Lower lobe of right lung (tissue), 2 donors: ENCODE measurements at regions not wholly inside any gene's neighbourhood (a gene's known extent, or its start where the extent isn't known, plus 50 kb on each side); places are given as distances from the start of the nearest gene placed in this dataset.

Source experiments
- ATAC-seq, 2 donors: fragments of 200-7000 bp; cut with Tn5 transposase; one replicate each; pipeline ENCODE4 v1.9.1; 2020 to 2022; ENCODE audit warnings: mild to moderate bottlenecking in 2 of 2, moderate library complexity in 2 of 2
- DNase-seq: peaks from one replicate; pipeline ENCODE4 v3.0.0-alpha.2; 2020
- H3K27ac ChIP-seq: fragments of 200-600 bp; one replicate; pipeline ENCODE4 v1.8.0; 2022
- H3K27me3 ChIP-seq: fragments of 200-600 bp; one replicate; pipeline ENCODE4 v1.8.0; 2022; ENCODE audit warnings: low read depth
- H3K36me3 ChIP-seq: fragments of 200-600 bp; one replicate; pipeline ENCODE4 v1.8.0; 2022; ENCODE audit warnings: mild to moderate bottlenecking
- H3K4me1 ChIP-seq: fragments of 200-600 bp; one replicate; pipeline ENCODE4 v1.8.0; 2022
- H3K4me3 ChIP-seq: fragments of 200-600 bp; one replicate; pipeline ENCODE4 v1.8.0; 2022; ENCODE audit warnings: mild to moderate bottlenecking
- H3K9me3 ChIP-seq: fragments of 200-600 bp; one replicate; pipeline ENCODE4 v1.8.0; 2022
- CTCF ChIP-seq: fragments of 200-600 bp; IDR thresholded peaks from one replicate; pipeline ENCODE4 v1.8.0; 2022; ENCODE audit warnings: antibody characterized with exemption, mild to moderate bottlenecking
- intact Hi-C: fragments of 100-400 bp; cut with DNase I; formaldehyde crosslinking; loops from one replicate; pipeline ENCODE4 v1.11.0; 2022
- donor health status: DM: no; HTN: yes; CAD: no; lungs with severe emphysema.

- ATAC-seq (no peak), DNase-seq (no peak)
- Histone ChIP-seq H3K4me1 (no peaks in the 10 kb centered on the region), H3K27me3 (no peaks in the 10 kb centered on the region), H3K4me3 (no peak overlapping the region), H3K36me3 (no peaks in the 10 kb centered on the region), H3K27ac (no peak overlapping the region), H3K9me3 (no peaks in the 10 kb centered on the region)
- TF ChIP-seq CTCF, result no peak
- intact Hi-C loops, result no loop called here
Measured at GRCh38 chr2:35788543-35788942, 567.0 kb upstream of the CRIM1 start.

- TF ChIP-seq CTCF, result no peak
- H3K4me1 ChIP-seq, result no peaks in the 10 kb centered on the region
- no peak overlapping the region for H3K4me3 ChIP-seq
- no peak for ATAC-seq
- H3K36me3 ChIP-seq, result no peaks in the 10 kb centered on the region
- H3K27me3 ChIP-seq, result no peaks in the 10 kb centered on the region
- no peak overlapping the region for H3K27ac ChIP-seq
- intact Hi-C loops, result no loop called here
- no peak for DNase-seq
- no peaks in the 10 kb centered on the region for H3K9me3 ChIP-seq
Measured at GRCh38 chr2:35787302-35788031, 568.1 kb upstream of the CRIM1 start.

GRCh38 chr2:35785564-35785963 lies 570.0 kb upstream of the CRIM1 start:
- Histone ChIP-seq H3K36me3 (no peaks in the 10 kb centered on the region), H3K27ac (no peak overlapping the region), H3K27me3 (no peaks in the 10 kb centered on the region), H3K4me3 (no peak overlapping the region), H3K9me3 (no peaks in the 10 kb centered on the region), H3K4me1 (no peaks in the 10 kb centered on the region)
- intact Hi-C loops, result no loop called here
- ATAC-seq (no peak), DNase-seq (no peak)
- TF ChIP-seq CTCF, result no peak

- no peaks in the 10 kb centered on the region for H3K27me3 ChIP-seq
- TF ChIP-seq CTCF, result no peak
- no peaks in the 10 kb centered on the region for H3K36me3 ChIP-seq
- H3K9me3 ChIP-seq, result no peaks in the 10 kb centered on the region
- DNase-seq (no peak), ATAC-seq (no peak)
- H3K4me3 ChIP-seq, result no peak overlapping the region
- intact Hi-C loops, result no loop called here
- no peak overlapping the region for H3K27ac ChIP-seq
- H3K4me1 ChIP-seq, result no peaks in the 10 kb centered on the region
Measured at GRCh38 chr2:35784777-35785176, 570.8 kb upstream of the CRIM1 start.

- no peak for ATAC-seq
Measured at GRCh38 chr2:35783723-35784122, 571.9 kb upstream of the CRIM1 start.

More at GRCh38 chr2:35783723-35784122, 571.9 kb upstream of the CRIM1 start:
- no peak for TF ChIP-seq CTCF
- Histone ChIP-seq H3K36me3 (no peaks in the 10 kb centered on the region), H3K9me3 (no peaks in the 10 kb centered on the region), H3K27ac (no peak overlapping the region), H3K4me1 (no peaks in the 10 kb centered on the region), H3K27me3 (no peaks in the 10 kb centered on the region), H3K4me3 (no peak overlapping the region)
- intact Hi-C loops, result no loop called here
- no peak for DNase-seq
